A172 (cell line): ENCODE measurements at regions not wholly inside any gene's neighbourhood (a gene's known extent, or its start where the extent isn't known, plus 50 kb on each side); places are given as distances from the start of the nearest gene placed in this dataset.
A peak's percentile ranks its signal among the peaks of the same experiment; 100 is the strongest.

Source experiments
- DNase-seq: peaks from one replicate; pipeline ENCODE4 v3.0.0-alpha.2; 2015; ENCODE audit warnings: low spot score

DNA sequence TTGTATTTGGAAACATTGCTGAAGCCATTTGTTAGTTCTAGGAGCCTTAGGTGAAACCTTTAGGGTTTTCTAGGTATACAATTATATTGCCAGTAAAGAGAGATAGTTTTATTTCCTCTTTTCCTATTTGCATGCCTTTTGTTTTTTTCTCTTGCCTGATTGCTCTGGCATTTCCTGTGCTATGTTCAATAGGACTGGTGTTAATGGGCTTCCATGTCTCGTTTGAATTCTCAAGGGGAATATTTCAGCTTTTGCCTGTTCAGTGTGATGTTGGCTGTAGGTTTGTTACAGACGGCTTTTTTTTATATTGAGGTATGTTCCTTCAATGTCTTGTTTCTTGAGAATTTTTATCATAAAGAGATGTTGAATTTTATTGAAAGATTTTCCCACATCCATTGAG lies 1054.9 kb upstream of the NXPH2 start:
- DNase-seq = no peak

DNA sequence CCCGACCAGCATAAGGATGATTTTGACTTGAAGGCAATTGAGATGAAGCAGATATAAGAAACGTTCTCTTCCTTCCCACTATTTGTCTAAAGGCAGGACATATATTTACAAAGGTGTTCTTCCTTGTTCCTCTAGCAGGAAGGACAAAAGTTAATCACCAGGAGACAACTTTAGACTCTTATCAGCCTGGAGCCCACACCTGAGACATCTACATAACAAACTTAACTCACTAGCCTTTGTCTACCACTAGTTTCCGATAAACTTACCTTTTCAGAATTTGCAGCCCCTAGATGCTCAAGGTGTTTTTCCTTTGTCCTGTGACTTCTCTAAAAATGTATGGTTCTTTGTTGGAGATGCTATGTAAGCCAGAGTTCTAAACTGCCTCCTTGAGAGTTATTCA lies 1047.8 kb upstream of the NXPH2 start:
- DNase-seq = no peak

GRCh38 chr2:139825726-139826125 lies 1045.5 kb upstream of the NXPH2 start:
- no peak for DNase-seq

DNA sequence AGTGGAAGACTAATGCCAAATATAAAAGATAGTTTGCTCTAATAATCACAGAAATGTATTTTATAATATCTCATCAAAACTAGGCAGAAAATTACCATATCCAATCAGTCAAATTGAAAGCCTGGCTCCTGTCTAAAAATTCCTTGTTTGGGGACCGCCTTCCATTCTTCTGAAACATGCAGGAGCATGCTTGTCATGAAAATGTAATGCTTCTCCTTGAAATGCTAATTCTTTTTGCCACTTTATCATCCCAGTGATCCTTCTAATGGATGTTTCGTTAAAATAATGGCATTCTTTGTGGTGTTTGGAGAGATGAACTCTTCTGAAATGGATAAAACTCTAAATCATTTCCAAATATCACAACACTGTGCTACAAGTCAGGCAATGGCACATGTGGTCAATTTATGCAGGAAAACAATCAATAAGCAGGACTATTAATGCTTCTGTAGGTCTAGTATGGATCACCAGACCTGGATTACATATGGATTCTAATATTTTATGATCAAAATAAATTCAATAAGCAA lies 1039.1 kb upstream of the NXPH2 start:
- DNase-seq = no peak

DNA sequence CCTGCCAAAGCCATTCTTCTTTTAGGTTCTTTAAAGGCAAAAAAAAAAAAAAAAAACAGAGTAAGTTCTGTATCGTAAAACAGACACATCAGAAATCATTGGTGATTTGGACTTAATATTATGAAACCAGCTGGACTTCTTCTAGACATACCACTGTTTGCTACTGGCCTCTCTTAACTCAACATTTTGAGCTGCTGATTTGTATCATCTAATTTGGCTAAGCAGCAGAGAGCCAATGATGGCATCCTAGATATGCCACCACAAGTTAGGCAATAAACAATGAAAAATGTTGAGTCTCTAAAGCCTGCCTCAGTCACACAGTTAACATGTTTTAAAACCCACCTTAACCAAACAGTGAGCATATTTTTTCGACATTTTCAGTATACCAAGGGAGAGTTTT lies 1034.3 kb upstream of the NXPH2 start:
- no peak for DNase-seq

DNA sequence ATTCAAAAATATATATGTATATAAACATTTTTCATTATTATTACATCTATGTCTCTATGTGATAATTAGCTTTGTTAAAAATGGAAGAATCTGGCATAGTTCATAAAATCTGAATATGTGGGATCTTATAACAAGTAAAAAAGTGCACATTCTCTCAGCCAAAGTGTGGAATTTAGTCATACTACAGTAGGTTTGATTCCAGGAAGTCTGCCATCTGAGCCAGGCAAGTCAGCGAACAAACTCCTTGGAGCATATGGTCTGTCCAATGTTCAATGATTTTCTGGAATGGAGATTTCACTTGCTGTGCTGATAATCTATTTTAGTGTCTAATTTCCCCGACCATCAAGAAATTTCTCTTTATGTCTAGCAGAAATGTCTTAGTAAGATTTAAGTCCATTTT lies 1033.2 kb upstream of the NXPH2 start:
- no peak for DNase-seq

- DNase-seq = no peak
These were observed 1025.3 kb upstream of the NXPH2 start for GRCh38 chr2:139805441-139805840.

DNA sequence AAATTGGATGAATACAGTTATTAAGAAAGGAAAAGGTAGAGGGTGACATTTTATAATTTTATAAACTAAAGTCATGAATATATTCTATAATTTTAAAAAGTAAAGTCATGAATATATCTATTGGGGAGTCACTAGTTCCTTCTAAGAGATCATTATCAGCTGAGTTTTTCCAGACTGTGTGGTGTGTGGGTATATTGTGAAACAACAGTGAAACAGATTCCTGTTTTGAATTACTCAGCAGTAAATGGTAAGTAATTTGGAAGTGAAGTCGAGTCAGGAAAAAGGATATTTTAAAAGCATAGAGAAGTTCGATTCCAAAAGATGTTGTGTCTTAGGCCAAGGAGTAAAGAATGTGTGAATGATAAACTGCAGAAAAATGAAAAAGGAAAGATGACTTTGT lies 1018.2 kb upstream of the NXPH2 start:
- no peak for DNase-seq

GRCh38 chr2:139790807-139791752 lies 1010.9 kb upstream of the NXPH2 start:
- peak; percentile 34 for DNase-seq

- no peak for DNase-seq
These were observed 1009.9 kb upstream of the NXPH2 start for GRCh38 chr2:139790136-139790535.

DNA sequence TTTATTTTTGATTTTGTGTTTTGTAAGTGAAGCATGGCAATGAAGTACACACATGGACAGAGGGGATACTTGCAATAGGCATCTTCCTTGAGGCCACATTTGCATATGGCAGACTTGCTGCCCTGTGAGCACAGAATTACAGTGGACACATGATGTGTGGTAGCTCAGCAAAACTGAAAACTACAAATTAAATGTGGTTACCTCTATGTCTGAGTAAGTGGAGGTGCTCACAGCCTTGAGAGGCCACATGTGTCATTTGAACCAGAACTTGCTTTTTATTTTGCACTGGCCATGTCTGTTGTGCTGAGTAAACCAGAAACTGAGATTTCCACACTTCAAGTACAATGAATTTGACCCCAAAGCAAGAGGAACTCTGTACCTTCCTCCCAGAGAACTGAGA lies 998.5 kb upstream of the NXPH2 start:
- DNase-seq = no peak

- peak; percentile 2 for DNase-seq
These were observed 993.6 kb upstream of the NXPH2 start for GRCh38 chr2:139773720-139774277.

DNA sequence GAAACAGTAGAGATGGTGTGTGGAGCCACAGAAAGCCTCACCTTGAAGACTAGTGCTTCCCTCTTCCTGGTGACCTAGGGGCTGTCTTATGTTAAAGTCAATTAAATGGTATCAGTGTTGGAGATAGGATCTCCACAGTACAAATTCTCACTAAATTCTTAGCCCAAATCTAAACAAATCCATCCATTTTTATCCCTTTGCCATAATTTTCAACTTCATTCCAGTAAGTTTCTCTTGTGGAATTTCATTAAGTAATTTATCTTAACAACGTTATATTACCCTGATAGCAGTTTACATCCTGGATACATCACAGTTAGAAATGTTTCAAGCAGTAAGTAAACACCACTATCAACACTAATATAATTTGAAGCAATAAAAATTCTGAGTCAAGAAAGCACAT lies 989.4 kb upstream of the NXPH2 start:
- DNase-seq = no peak

GRCh38 chr2:139763705-139764104 lies 983.5 kb upstream of the NXPH2 start:
- DNase-seq = no peak

GRCh38 chr2:139759000-139759505 lies 978.9 kb upstream of the NXPH2 start:
- no peak for DNase-seq

- DNase-seq = no peak
These were observed 966.7 kb upstream of the NXPH2 start for GRCh38 chr2:139746901-139747300.

DNA sequence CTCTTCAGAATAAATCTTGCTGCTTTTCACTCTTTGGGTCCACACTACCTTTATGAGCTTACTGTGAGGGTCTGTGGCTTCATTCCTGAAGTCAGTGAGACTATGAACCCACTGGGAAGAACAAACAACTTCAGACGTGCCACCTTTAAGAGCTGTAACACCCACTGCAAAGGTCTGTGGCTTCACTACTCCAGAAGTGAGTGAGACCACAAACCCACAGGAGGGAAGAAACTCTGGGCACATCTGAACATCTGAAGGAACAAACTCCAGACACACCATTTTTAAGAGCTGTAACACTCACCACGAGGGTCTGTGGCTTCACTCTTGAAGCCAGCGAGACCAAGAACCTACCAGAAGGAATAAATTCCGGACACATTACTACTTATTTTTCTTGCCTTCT lies 964.1 kb upstream of the NXPH2 start:
- no peak for DNase-seq

- DNase-seq = no peak
These were observed 962.3 kb upstream of the NXPH2 start for GRCh38 chr2:139742216-139743172.

- no peak for DNase-seq
These were observed 957.5 kb upstream of the NXPH2 start for GRCh38 chr2:139737659-139738058.

DNA sequence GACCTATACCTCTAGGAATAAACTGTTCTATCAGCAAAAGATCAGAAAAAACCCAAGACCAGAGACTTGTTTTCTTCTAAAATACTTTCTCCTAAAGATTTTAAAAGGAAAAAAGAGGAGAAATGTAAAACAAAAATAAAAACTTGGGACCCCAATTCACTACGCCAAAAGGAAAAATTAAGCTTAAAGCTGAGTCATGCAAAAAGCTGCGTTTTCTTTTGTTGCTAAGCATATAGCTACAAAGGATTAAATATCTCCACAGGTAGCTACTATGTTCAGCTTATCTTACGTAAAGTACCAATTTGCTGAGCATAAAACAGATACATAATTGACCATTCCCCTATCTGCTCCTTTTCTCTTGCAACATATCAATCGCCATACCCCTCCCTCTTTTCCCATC lies 950.0 kb upstream of the NXPH2 start:
- DNase-seq = no peak

GRCh38 chr2:139721411-139721995 lies 941.3 kb upstream of the NXPH2 start:
- no peak for DNase-seq
